IPS DF 19.7 (cell line): ENCODE measurements at regions not wholly inside any gene's neighbourhood (a gene's known extent, or its start where the extent isn't known, plus 50 kb on each side); places are given as distances from the start of the nearest gene placed in this dataset.

Experiments used
- DNase-seq: peaks from one replicate; pipeline ENCODE4 v3.0.0-alpha.2; 2013; ENCODE audit warnings: low read depth, low spot score

DNA sequence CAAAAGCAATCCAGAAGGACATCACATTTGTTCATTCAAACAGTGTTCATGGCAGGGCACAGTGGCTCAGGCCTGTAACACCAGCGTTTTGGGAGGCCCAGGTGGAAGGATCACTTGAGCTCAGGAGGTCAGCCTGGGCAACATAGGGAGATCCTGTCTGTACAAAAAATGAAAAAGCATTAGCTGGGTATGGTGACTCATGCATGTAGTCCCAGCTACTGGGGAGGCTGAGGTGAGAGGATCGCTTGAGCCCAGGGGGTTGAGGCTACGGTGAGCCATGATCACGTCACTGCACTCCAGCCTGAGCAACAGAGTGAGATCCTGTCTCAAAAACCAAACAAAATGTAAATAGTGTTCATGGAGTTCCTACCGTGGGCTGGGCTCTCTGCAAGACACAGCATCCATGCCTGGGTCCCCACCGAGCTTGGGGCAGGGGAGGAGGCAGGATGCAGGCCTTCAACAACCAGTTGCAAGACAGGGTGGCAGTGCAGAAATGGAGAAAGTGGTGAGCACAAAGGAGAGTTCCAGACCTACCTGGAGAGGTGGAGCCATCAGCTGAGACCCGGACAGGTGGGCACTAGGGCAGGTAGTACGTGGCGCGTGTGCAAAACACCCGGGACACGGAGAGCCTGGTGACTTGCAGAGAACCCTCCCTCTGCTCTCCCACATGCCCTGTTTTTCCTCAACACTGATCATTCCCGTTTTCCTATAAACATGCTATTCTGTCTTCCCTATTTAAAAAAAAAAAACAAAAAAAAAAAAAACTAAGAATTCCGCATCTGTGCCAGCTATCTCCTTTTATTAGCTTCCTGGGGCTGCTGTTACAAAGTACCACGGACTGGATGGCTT is 138.9 kb downstream of the TOMM20 start:
- DNase-seq: no peak

GRCh38 chr1:234989019-234989418 is 139.6 kb downstream of the TOMM20 start:
- no peak for DNase-seq

GRCh38 chr1:234988536-234988935 is 140.1 kb downstream of the TOMM20 start:
- no peak for DNase-seq

- no peak for DNase-seq
Measured at GRCh38 chr1:234988155-234988517, 140.5 kb downstream of the TOMM20 start.

DNA sequence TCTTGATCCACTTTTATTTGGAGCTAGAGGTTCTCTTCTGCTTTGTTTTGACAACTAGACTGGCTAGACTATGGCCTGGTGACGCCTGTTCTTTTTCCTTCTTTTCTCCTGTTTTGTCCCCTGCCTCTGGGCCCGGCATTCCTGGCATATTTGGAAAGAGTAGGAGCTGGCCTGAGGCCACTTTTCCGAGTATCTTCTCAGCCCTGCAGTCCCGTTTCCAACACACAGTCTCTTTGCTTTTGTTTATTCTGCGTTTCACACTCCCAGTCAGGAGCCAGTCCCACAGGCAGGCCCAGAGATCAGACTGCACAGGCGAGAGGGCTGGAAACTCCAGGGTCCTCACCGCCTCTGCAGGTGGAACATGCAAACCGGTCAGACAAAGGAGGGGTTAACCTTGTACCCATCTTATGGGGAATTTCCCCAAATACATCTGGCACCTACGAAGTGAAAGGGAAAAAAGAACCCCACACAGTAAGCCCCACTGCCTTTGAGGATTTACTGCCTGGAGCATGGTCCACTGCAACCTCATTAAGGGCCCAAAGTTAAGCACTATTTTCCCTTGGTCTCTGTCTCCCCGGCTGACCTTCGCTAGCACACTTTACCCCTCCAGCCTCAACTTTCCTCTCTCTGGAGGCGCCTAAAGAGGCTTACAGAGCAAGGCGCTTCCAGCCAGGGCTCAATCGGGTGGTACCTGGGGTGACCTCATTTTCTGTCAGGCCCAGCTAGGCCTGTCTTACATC is 141.1 kb downstream of the TOMM20 start:
- no peak for DNase-seq

DNA sequence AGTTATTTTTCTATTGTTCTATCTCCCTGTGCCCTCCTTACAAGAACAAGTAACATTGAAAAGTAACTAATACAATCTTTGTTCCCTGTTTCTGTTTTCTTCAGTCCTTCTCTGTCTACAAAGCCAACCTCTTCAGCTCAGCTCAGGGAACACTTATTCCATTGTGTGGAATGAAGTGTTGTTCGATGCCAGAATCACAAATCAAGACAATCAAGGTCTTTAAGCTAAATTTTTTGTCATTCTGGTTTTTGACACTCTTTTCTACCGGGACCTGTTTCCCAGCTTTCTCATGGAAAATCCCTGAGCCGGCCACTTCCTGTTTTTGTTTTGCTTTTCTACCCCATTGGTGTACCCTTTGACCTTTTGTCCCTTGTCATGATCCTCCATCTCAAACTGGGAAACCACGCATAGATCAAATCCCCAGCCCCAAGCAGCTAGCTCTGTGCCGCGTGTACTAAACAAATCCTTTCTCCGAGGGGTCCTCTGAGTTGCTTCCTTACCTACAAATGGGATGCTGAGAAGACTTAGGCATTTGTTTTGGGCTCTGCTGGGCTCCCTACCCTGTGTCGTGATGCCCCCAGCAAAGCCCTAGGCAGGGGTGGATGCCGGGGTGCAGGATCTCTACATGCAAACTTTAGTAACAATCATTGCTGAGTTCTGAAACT is 141.8 kb downstream of the TOMM20 start:
- no peak for DNase-seq

DNA sequence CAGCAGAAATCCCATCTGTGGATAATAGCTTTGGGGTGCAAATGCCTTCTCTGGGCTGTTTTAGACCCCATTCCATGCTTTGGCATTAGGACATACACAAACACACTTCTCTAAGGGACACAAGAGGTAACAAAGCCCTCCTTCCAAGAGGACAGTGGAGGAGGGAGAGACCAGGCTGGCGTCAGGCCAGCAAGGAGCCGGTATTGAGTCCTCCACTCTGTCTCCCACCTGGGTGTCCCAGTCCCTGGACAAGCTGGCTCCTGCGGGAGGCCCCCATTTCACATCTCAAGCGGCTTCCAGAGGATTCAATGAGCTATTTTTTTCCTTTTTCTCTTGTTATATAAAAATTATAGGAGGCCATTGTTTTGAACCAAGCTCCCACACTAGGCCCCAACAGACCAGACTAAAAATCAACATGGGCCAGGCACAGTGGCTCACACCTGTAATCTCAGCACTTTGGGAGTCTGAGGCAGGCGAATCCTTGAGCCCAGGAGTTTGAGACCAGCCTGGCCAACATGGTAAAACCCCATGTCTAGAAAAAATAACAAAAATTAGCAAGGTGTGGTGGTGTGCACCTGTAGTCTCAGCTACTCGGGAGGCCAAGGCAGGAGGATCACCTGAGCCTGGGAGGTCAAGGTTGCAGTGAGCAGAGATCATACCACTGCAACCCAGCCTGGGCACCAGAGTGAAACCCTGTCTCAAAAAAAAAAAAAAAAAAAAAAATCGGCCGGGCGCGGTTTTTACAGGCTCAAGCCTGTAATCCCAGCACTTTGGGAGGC is 142.9 kb downstream of the TOMM20 start:
- no peak for DNase-seq

- no peak for DNase-seq
Measured at GRCh38 chr1:234985007-234985370, 143.6 kb downstream of the TOMM20 start.

- no peak for DNase-seq
Measured at GRCh38 chr1:234983564-234984238, 144.9 kb downstream of the TOMM20 start.

DNA sequence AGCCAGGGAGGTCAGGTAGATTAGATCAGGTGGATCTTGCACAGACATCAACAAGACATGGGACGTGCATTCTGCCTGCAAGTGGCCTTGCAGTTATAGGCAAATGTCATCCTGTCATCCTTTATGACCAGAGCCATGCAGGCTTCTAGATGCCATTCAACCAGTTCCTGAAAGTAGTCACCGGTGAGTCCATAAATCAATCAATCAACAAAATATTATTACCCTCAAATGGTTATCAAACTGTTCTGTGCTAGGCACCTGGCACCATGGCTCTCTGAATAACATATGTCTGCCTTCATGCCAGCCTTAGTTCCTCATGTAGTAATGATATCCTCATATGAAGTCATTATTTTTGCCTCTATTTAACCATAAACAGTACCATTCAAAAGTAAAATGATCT is 146.9 kb downstream of the TOMM20 start:
- no peak for DNase-seq

DNA sequence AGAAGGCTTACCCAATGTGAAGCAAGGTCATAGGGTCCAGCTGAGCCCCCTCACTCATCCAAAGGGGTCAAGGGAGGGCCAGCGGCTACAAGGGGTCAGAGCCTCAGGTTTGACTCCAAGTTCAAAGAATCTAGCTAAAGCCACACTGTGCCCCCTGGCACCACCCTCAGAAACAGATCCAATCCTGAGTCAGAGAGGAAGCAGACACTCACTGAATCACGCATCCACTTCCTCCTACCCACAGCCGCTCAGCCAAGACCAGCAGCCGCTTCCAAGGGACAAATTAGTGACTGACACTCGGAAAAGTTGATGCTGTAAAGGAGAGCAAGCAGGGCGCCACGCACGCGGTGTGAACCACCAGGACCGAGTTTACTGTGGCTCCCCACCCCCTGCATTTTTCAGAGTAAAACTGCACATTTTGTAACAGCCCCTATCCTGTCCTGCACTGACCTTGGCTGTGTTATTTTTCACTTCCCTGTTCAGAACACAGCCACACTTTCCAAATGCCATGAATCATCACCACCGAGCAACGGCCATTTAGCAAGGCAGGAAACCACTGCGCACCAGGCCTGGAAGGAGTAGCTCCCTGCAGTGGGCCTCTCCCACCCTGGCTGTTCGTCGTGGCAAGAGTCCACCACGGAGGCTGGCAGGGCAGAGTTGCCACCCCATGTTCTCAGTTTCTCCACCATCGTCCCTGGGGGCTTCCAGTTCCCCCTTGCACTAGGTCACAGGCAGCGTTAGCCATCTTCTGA is 147.8 kb downstream of the TOMM20 start:
- no peak for DNase-seq

DNA sequence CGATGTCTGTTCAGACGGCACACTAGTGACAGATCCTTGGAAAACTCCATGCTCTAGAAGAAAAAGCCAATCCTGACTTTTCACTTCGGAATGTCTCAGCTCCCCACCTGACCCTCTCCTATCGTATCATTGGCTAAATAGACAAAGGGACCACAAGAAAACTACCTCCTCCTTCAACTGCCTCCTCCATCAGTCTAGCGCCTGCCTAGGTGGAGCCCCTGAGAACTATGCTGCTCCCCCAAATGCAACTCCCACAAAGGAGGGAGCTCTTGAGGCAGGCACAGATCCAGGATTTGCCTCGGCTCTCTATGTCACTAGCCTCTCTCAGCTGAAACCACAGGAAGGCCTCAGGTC is 148.4 kb downstream of the TOMM20 start:
- no peak for DNase-seq

- DNase-seq: no peak
Measured at GRCh38 chr1:234979296-234980279, 149.0 kb downstream of the TOMM20 start.

- DNase-seq: no peak
Measured at GRCh38 chr1:234978397-234979295, 150.0 kb downstream of the TOMM20 start.

DNA sequence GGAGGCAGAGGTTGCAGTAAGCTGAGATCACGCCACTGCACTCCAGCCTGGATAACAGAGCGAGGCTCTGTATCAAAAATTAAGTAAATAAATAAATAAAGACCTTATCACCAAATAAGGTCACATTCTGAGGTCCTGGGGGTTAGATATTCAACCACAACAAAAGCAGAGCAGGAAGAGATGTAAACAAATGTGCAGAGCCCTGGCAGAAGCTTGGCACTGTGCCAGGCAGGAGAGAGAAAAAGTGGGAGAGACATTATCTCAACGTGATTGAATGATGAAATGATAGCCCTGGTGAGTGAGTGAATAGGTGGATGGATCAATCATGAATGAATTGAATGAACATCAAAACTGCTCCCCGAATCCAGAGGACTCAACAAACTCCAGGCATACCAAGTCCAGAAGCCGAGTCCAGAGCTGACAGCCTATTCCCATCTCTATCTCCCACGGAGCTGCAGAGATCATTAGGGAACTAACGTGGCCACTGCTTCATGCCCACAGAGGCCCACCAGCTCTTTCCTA is 150.7 kb downstream of the TOMM20 start:
- DNase-seq: no peak

DNA sequence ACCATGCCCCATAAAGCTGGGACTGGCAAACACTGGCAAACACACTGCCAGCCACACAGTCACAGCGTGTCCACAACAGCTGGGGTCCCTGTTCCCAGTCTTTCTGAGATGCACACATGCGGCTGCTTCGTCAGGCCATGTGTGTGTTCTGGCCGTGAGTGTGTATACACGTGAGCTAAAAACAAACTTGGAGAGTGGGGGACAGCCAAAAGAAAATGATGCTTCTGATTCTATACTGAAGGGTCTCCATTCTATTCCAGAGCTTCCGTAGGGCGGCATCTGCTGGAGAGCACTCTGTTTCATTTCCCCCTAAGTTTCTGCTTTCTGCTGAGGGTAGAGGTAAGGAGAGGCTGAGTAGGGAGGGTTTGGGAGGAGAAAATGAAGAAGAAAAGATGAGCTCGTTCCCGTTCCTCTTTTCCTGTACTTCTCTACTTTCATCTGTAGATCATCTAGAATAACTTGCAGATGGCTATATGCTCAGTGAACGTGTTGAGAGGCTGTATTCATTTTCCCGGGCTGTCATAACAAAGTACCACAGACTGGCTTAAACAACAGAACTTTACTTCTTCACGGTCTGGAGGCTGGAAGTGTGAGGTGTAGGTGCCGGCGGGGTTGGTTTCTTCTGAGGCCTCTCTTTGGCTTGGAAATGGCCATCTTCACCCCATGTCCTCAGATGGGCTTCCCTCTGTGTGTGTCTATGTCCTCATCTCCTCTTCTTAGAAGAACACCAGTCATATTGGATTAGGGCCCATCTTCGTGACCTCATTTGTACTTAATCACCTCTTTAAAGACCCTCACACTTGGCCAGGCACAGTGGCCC is 151.6 kb downstream of the TOMM20 start:
- DNase-seq: no peak
